Thoracic aorta (tissue), 2 donors: ENCODE measurements at regions not wholly inside any gene's neighbourhood (a gene's known extent, or its start where the extent isn't known, plus 50 kb on each side); places are given as distances from the start of the nearest gene placed in this dataset.

Source experiments
- ATAC-seq: fragments of 150-250 bp; one replicate; pipeline ENCODE4 v1.8.0; 2017; ENCODE audit warnings: low read depth; ENCODE audit not compliant: insufficient number of reproducible peaks, low FRiP score
- DNase-seq: peaks from one replicate; pipeline ENCODE4 v3.0.0-alpha.2; 2020; ENCODE audit warnings: low spot score
- H3K27ac ChIP-seq, 2 donors: fragments of 200-600 bp; sonication (generic); 1 replicate in 1 of 2; 2 replicates in 1 of 2; pipeline ENCODE4 v1.5.1; 2016; ENCODE audit warnings: mild to moderate bottlenecking in 2 of 2, moderate library complexity in 2 of 2
- H3K27me3 ChIP-seq: fragments of 200-600 bp; sonication (generic); replicated peaks from 2 replicates; pipeline ENCODE4 v1.6.0; 2016; ENCODE audit warnings: mild to moderate bottlenecking; ENCODE audit not compliant: insufficient read depth
- H3K36me3 ChIP-seq: fragments of 200-600 bp; sonication (generic); one replicate; pipeline ENCODE4 v1.5.1; 2016
- H3K4me1 ChIP-seq, 2 donors: fragments of 200-600 bp; sonication (generic); 1 replicate in 1 of 2; 2 replicates in 1 of 2; pipeline versions ENCODE4 v1.5.1 to v1.6.0; 2016; ENCODE audit warnings: low read depth in 2 of 2, mild to moderate bottlenecking in 1 of 2; ENCODE audit not compliant: control insufficient read depth in 1 of 2
- H3K4me3 ChIP-seq: fragments of 200-600 bp; sonication (generic); 2 replicates; pipeline ENCODE4 v1.5.1; 2016; ENCODE audit warnings: mild to moderate bottlenecking
- H3K9me3 ChIP-seq: fragments of 200-600 bp; sonication (generic); 2 replicates; pipeline ENCODE4 v1.5.1; 2016
- TF ChIP-seq, protein P1 (sequence below): fragments of 200-600 bp; sonication (generic); IDR thresholded peaks from one replicate; pipeline ENCODE4 v1.5.1; 2019; ENCODE audit warnings: antibody characterized with exemption

DNA sequence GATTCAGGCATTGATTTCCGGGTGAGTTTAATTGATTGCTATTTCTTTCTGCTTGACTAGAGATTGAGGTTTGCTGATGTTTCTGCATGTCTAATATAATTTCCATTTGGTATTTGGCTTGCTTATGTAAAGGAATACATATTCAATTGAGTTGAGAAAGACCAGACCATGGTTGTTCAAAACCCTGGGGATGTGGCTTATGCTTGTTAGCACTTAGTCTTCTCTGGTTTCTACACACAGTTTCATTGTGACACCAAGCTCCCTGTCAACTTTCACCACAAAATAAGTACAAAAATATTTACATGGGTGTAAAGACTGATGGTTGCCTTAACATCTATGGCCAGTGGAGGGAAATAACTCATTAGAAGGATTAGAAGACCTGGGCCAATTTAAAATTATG lies 209.6 kb downstream of the CDH26 start:
- ATAC-seq = no peak
- no peak overlapping the region for H3K4me3 ChIP-seq
- TF ChIP-seq, protein P1, sequence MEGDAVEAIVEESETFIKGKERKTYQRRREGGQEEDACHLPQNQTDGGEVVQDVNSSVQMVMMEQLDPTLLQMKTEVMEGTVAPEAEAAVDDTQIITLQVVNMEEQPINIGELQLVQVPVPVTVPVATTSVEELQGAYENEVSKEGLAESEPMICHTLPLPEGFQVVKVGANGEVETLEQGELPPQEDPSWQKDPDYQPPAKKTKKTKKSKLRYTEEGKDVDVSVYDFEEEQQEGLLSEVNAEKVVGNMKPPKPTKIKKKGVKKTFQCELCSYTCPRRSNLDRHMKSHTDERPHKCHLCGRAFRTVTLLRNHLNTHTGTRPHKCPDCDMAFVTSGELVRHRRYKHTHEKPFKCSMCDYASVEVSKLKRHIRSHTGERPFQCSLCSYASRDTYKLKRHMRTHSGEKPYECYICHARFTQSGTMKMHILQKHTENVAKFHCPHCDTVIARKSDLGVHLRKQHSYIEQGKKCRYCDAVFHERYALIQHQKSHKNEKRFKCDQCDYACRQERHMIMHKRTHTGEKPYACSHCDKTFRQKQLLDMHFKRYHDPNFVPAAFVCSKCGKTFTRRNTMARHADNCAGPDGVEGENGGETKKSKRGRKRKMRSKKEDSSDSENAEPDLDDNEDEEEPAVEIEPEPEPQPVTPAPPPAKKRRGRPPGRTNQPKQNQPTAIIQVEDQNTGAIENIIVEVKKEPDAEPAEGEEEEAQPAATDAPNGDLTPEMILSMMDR = no peak
- no peak for DNase-seq
- no peak overlapping the region for H3K27ac ChIP-seq
- H3K9me3 ChIP-seq = no peaks in the 10 kb centered on the region
- H3K36me3 ChIP-seq = no peaks in the 10 kb centered on the region
- H3K27me3 ChIP-seq = no peaks in the 10 kb centered on the region
- no peaks in the 10 kb centered on the region for H3K4me1 ChIP-seq

DNA sequence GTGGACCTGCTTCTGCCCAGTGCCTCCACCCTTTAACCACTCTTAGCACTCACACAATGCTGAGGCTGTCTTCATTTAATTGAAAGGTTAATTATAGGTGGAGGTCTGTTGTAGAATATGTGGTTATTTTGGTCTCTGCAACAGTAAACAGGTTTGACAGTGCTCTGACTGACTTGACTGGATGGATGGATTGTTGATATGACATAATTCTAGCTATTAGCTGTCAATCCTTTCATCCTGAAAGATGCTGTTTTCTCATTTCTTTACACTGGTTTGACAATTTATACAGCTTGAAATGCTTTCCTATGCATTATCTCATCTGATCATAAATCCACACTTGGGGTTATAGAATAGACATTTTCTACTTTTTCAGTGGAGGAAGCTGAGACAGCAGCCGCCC lies 210.7 kb downstream of the CDH26 start:
- Histone ChIP-seq H3K27ac (no peak overlapping the region), H3K4me1 (no peaks in the 10 kb centered on the region), H3K4me3 (no peak overlapping the region), H3K27me3 (no peaks in the 10 kb centered on the region), H3K36me3 (no peaks in the 10 kb centered on the region), H3K9me3 (no peaks in the 10 kb centered on the region)
- no peak for DNase-seq
- TF ChIP-seq, protein P1 = no peak
- ATAC-seq = no peak

- TF ChIP-seq, protein P1 = no peak
- ATAC-seq = no peak
Measured at GRCh38 chr20:60170116-60170515, 211.9 kb downstream of the CDH26 start.

GRCh38 chr20:60171313-60171712 lies 213.1 kb downstream of the CDH26 start:
- TF ChIP-seq, protein P1 = no peak
- Histone ChIP-seq H3K4me3 (no peak overlapping the region), H3K4me1 (no peaks in the 10 kb centered on the region), H3K9me3 (no peaks in the 10 kb centered on the region), H3K36me3 (no peaks in the 10 kb centered on the region), H3K27me3 (no peaks in the 10 kb centered on the region), H3K27ac (no peak overlapping the region)
- no peak for DNase-seq
- no peak for ATAC-seq

More at GRCh38 chr20:60170116-60170515, 211.9 kb downstream of the CDH26 start:
- Histone ChIP-seq H3K36me3 (no peaks in the 10 kb centered on the region), H3K9me3 (no peaks in the 10 kb centered on the region), H3K4me1 (no peaks in the 10 kb centered on the region), H3K4me3 (no peak overlapping the region), H3K27ac (no peak overlapping the region), H3K27me3 (no peaks in the 10 kb centered on the region)
- DNase-seq = no peak

GRCh38 chr20:60171738-60172137 lies 213.5 kb downstream of the CDH26 start:
- ATAC-seq = no peak
- Histone ChIP-seq H3K27ac (no peak overlapping the region), H3K36me3 (no peaks in the 10 kb centered on the region), H3K9me3 (no peaks in the 10 kb centered on the region), H3K4me3 (no peak overlapping the region), H3K4me1 (no peaks in the 10 kb centered on the region), H3K27me3 (no peaks in the 10 kb centered on the region)
- TF ChIP-seq, protein P1 = no peak
- no peak for DNase-seq
